ENCODE measurements at regions not wholly inside any gene's neighbourhood (a gene's known extent, or its start where the extent isn't known, plus 50 kb on each side); places are given as distances from the start of the nearest gene placed in this dataset.

DNA sequence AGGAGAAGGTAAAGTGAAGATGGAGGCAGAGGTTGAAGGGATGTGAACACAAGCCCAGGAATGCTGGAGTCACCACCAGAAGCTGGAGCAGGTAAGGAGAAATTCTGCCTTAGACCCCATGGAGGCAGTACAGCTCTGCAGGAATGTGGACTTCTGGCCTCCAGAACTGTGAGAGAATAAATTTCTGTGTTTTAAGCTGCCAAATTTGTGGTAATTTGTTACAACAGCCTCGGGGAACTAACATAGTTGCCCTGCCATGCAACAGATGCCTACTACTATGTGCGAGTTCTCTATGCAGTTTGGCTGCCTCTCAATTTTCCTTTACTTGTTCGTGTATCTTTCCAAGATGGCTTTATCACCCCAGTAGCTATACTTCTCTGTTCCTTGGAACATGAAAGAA, 394.1 kb downstream of the TUSC7 start:
- 28 to 58% methylated on average over 3 of the region's 3 CpGs for WGBS, 2 donors
- no peaks in the 10 kb centered on the region for H3K36me3 ChIP-seq
- intact Hi-C loops (cut with DNase I), result no loop called here

DNA sequence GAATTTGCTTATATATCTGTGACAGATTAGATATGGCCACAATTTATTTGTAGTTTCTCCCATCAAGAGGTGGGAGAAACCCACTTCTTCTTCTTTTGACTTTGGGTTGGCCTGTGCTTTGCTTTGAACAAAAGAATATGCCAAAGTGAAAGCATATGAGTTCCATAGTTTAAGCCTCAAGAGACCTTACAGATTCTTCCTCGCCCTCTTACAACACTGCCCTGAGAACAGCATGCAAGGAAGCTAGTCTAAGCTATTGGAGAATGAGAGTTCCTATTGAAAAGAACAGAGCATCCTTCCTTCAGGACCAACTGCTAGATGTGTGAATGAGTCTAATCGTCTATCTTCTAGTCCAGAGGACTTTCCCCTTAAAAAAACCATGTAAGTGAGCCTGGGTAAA, 394.8 kb downstream of the TUSC7 start:
- Histone ChIP-seq H3K4me3 (no peak overlapping the region), H3K36me3 (no peaks in the 10 kb centered on the region), H3K4me1 (no peaks in the 10 kb centered on the region), H3K27me3 (no peaks in the 10 kb centered on the region), H3K27ac (no peak overlapping the region), H3K9me3 (peaks cover 0 to 2% (median 0%) of the 10 kb centered on the region in 3 donors)
- no peak for TF ChIP-seq POLR2A (IDR thresholded peaks at IDR 0.05)
- TF ChIP-seq, protein P1, sequence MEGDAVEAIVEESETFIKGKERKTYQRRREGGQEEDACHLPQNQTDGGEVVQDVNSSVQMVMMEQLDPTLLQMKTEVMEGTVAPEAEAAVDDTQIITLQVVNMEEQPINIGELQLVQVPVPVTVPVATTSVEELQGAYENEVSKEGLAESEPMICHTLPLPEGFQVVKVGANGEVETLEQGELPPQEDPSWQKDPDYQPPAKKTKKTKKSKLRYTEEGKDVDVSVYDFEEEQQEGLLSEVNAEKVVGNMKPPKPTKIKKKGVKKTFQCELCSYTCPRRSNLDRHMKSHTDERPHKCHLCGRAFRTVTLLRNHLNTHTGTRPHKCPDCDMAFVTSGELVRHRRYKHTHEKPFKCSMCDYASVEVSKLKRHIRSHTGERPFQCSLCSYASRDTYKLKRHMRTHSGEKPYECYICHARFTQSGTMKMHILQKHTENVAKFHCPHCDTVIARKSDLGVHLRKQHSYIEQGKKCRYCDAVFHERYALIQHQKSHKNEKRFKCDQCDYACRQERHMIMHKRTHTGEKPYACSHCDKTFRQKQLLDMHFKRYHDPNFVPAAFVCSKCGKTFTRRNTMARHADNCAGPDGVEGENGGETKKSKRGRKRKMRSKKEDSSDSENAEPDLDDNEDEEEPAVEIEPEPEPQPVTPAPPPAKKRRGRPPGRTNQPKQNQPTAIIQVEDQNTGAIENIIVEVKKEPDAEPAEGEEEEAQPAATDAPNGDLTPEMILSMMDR (IDR thresholded peaks at IDR 0.05), result no peak
- 47 to 48% methylated on average over 2 of the region's 2 CpGs for WGBS, 2 donors
- no peak for DNase-seq
- intact Hi-C loops (cut with DNase I), result no loop called here

More for the DNA sequence above, 394.1 kb downstream of the TUSC7 start:
- no peak for DNase-seq
- no peak for TF ChIP-seq POLR2A (IDR thresholded peaks at IDR 0.05)
- TF ChIP-seq, protein P1 (IDR thresholded peaks at IDR 0.05), result no peak
- Histone ChIP-seq H3K27ac (no peak overlapping the region), H3K4me3 (no peak overlapping the region), H3K9me3 (peaks cover 0 to 2% (median 0%) of the 10 kb centered on the region in 3 donors), H3K27me3 (no peaks in the 10 kb centered on the region), H3K4me1 (no peaks in the 10 kb centered on the region)

DNA sequence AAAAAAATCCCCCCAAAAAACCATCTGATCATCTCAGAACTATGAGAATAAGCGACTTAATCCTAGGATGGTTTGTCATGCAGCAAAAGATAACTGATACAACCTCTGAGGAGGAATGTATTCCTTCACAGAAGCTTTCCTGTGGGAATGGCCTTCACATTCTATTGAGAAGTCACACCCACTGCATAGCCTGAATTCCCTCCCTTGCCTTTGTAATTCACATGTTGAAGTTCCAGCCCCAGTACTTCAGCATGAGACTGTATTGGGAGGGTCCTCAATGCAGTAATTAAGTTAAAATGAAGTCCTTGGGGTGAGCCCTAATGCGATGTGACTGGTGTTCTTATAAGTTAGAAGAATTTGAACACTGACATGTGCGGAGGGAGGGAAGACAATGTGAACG, 395.2 kb downstream of the TUSC7 start:
- H3K4me3 ChIP-seq, result no peak overlapping the region
- H3K9me3 ChIP-seq, result peaks cover 0 to 2% (median 0%) of the 10 kb centered on the region in 3 donors
- DNase-seq, result no peak

DNA sequence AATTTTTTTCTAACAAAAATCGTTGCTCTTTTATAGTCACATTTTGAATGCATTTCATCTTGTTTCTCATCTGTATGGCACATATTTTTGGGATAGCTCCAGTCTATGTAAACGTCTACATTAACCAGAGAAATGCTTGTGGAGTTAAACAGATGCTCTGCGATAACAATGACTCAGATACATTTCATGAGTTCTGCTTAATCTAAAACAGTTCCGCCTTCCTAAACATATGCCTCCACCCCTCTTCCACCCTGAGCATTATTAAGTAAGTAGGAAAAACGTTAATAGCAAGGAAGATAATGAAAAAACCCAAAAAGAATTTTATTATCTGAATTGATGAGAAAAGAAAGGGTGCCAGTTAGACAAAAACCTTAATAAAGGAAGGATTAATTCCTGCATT, 396.1 kb downstream of the TUSC7 start:
- DNase-seq, result no peak
- H3K4me1 ChIP-seq, result no peaks in the 10 kb centered on the region
- no peaks in the 10 kb centered on the region for H3K36me3 ChIP-seq
- H3K9me3 ChIP-seq, result peaks cover 0 to 2% (median 0%) of the 10 kb centered on the region in 3 donors
- H3K27me3 ChIP-seq, result no peaks in the 10 kb centered on the region
- no peak overlapping the region for H3K4me3 ChIP-seq
- no peak for TF ChIP-seq POLR2A (IDR thresholded peaks at IDR 0.05)
- TF ChIP-seq, protein P1 (IDR thresholded peaks at IDR 0.05), result no peak
- WGBS, 2 donors, result 49 to 52% methylated on average over 5 of the region's 5 CpGs
- intact Hi-C loops (cut with DNase I), result no loop called here
- H3K27ac ChIP-seq, result no peak overlapping the region

More for the DNA sequence above, 395.2 kb downstream of the TUSC7 start:
- TF ChIP-seq POLR2A (IDR thresholded peaks at IDR 0.05), result no peak
- TF ChIP-seq, protein P1 (IDR thresholded peaks at IDR 0.05), result no peak
- intact Hi-C loops (cut with DNase I), result no loop called here
- no peak overlapping the region for H3K27ac ChIP-seq
- no peaks in the 10 kb centered on the region for H3K4me1 ChIP-seq
- H3K27me3 ChIP-seq, result no peaks in the 10 kb centered on the region
- 80 to 91% methylated on average over 4 of the region's 4 CpGs for WGBS, 2 donors
- H3K36me3 ChIP-seq, result no peaks in the 10 kb centered on the region

DNA sequence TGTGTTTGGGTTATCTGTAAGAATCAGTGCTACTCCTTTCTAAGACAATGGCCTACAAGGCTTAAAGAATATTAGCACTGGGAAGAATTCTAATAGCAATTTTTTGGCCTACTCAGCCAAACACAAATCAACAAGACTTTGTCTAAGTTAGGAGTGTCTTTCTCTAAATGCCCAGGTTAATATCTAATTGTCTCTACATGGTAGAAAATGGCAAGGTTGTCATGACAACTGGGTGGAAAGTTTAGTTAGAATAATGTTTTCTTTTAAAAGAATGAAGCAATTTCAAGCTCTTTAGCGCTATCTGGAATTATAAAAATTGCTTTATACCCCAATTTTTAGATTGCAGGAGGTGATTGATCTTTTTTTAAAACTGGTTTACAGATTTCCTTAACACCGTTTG, 396.8 kb downstream of the TUSC7 start:
- H3K27ac ChIP-seq, result no peak overlapping the region
- H3K36me3 ChIP-seq, result no peaks in the 10 kb centered on the region
- peaks cover 0 to 2% (median 0%) of the 10 kb centered on the region in 3 donors for H3K9me3 ChIP-seq
- no peaks in the 10 kb centered on the region for H3K4me1 ChIP-seq
- no peak overlapping the region for H3K4me3 ChIP-seq
- DNase-seq, result no peak
- TF ChIP-seq, protein P1 (IDR thresholded peaks at IDR 0.05), result no peak
- no peak for TF ChIP-seq POLR2A (IDR thresholded peaks at IDR 0.05)
- 49 to 71% methylated on average over 2 of the region's 2 CpGs for WGBS, 2 donors
- no peaks in the 10 kb centered on the region for H3K27me3 ChIP-seq
- intact Hi-C loops (cut with DNase I), result no loop called here
